Keratinocyte (primary cell): ENCODE measurements at regions not wholly inside any gene's neighbourhood (a gene's known extent, or its start where the extent isn't known, plus 50 kb on each side); places are given as distances from the start of the nearest gene placed in this dataset.

ENCODE experiments used
- DNase-seq: peaks from one replicate; pipeline ENCODE4 v3.0.0-alpha.2; 2011; ENCODE audit warnings: low read depth, missing footprints, low spot score
- FAIRE-seq: peaks from 2 replicates; lab custom pipeline; 2011; peaks lifted over from hg19 to GRCh38; lab: Jason Lieb, UNC
- H2AFZ ChIP-seq: 2 replicates; pipeline ENCODE4 v1.6.0; 2012; ENCODE audit warnings: low read length, control low read depth, inconsistent platforms; ENCODE audit not compliant: control insufficient read depth
- H3K27ac ChIP-seq: 2 replicates; pipeline ENCODE4 v1.5.1; 2011; ENCODE audit warnings: low read length; ENCODE audit not compliant: control insufficient read depth, insufficient read depth
- H3K27me3 ChIP-seq: 3 replicates; pipeline ENCODE4 v1.6.0; 2011; ENCODE audit warnings: low read length; ENCODE audit not compliant: control insufficient read depth, insufficient read depth; ENCODE audit errors: extremely low read depth
- H3K36me3 ChIP-seq, 2 experiments: 2 replicates in 1 of 2; 3 replicates in 1 of 2; pipeline ENCODE4 v1.5.1; 2011; ENCODE audit warnings: low read length in 2 of 2, mild to moderate bottlenecking in 1 of 2; ENCODE audit not compliant: control insufficient read depth in 2 of 2, insufficient read depth in 2 of 2; ENCODE audit errors: extremely low read depth in 1 of 2
- H3K4me1 ChIP-seq: 3 replicates; pipeline ENCODE4 v1.5.1; 2011; ENCODE audit warnings: low read length; ENCODE audit not compliant: control insufficient read depth, insufficient read depth; ENCODE audit errors: extremely low read depth
- H3K4me2 ChIP-seq: 3 replicates; pipeline ENCODE4 v1.6.0; 2011; ENCODE audit warnings: low read depth, low read length; ENCODE audit not compliant: control insufficient read depth, insufficient read depth; ENCODE audit errors: extremely low read depth
- H3K4me3 ChIP-seq, 3 experiments: fragments of 200-600 bp in 1 of 3; sonication (generic) in 1 of 3; 2 replicates in 2 of 3; 3 replicates in 1 of 3; pipeline ENCODE4 v1.5.1; 2011 to 2016; ENCODE audit warnings: low read length in 3 of 3, mild to moderate bottlenecking in 3 of 3, control low read depth in 2 of 3, inconsistent platforms in 1 of 3, low read depth in 1 of 3, mixed read lengths in 1 of 3, mixed run types in 1 of 3, moderate library complexity in 1 of 3; ENCODE audit not compliant: control insufficient read depth in 2 of 3, insufficient read depth in 2 of 3; ENCODE audit errors: extremely low read depth in 1 of 3
- H3K79me2 ChIP-seq: 2 replicates; pipeline ENCODE4 v1.6.0; 2012; ENCODE audit warnings: low read length; ENCODE audit not compliant: control insufficient read depth, insufficient read depth
- H3K9ac ChIP-seq: 3 replicates; pipeline ENCODE4 v1.6.0; 2011; ENCODE audit warnings: low read length; ENCODE audit not compliant: control insufficient read depth, insufficient read depth; ENCODE audit errors: extremely low read depth
- H3K9me1 ChIP-seq: 3 replicates; pipeline ENCODE4 v1.6.0; 2011; ENCODE audit warnings: low read length; ENCODE audit not compliant: control insufficient read depth, insufficient read depth; ENCODE audit errors: extremely low read depth
- H3K9me3 ChIP-seq: 2 replicates; pipeline ENCODE4 v1.5.1; 2012; ENCODE audit warnings: low read depth, low read length; ENCODE audit not compliant: control insufficient read depth
- H4K20me1 ChIP-seq: 3 replicates; pipeline ENCODE4 v1.6.0; 2011; ENCODE audit warnings: low read length; ENCODE audit not compliant: control insufficient read depth, insufficient read depth; ENCODE audit errors: extremely low read depth
- CTCF ChIP-seq, 3 experiments: IDR thresholded peaks in 1 of 3; conservative IDR thresholded peaks in 1 of 3; optimal IDR thresholded peaks in 1 of 3; 2 replicates in 2 of 3; 3 replicates in 1 of 3; pipeline versions ENCODE3 to v1.5.1; 2011; ENCODE audit warnings: low read length in 3 of 3, mild to moderate bottlenecking in 3 of 3, moderate library complexity in 2 of 3, control low read depth in 1 of 3, inconsistent platforms in 1 of 3; ENCODE audit not compliant: insufficient read depth in 2 of 3; ENCODE audit errors: extremely low read depth in 1 of 3
- EZH2 ChIP-seq: IDR thresholded peaks from one replicate; pipeline ENCODE4 v1.6.1; 2012; ENCODE audit warnings: inconsistent platforms, mild to moderate bottlenecking, low read length, moderate library complexity
- dilution Hi-C: fragments of 300-500 bp; cut with MboI; formaldehyde crosslinking; loops from one replicate; pipeline ENCODE4 v1.7.0; 2020; ENCODE audit warnings: low sequenced_read_pairs; ENCODE audit not compliant: extremely low pct_ligation_motif_present

GRCh38 chr18:49698525-49699025 is 114.8 kb downstream of the ACAA2 start:
- no peaks in the 10 kb centered on the region for H3K79me2 ChIP-seq
- no peak overlapping the region for H2AFZ ChIP-seq
- no peaks in the 10 kb centered on the region for H3K9me3 ChIP-seq
- H3K9me1 ChIP-seq: no peaks in the 10 kb centered on the region
- no peak overlapping the region for H3K4me3 ChIP-seq
- H3K9ac ChIP-seq: no peak overlapping the region
- no peak overlapping the region for H3K4me2 ChIP-seq
- H3K4me1 ChIP-seq: peaks cover 15% of the 10 kb centered on the region
- H3K27me3 ChIP-seq: no peaks in the 10 kb centered on the region
- no peak overlapping the region for H3K27ac ChIP-seq
- no peaks in the 10 kb centered on the region for H4K20me1 ChIP-seq
- FAIRE-seq: no peak
- no peaks in the 10 kb centered on the region for H3K36me3 ChIP-seq
- dilution Hi-C loops: no loop called here
- no peak for DNase-seq
- TF ChIP-seq CTCF (optimal IDR thresholded peaks at IDR 0.05 in 1 of 3, IDR thresholded peaks at IDR 0.05 in 1 of 3, conservative IDR thresholded peaks at IDR 0.05 in 1 of 3; ENCODE audit: extremely low read depth in 1 of 3, insufficient read depth in 2 of 3, low read length in 3 of 3) (no peak), EZH2 (no peak)

DNA sequence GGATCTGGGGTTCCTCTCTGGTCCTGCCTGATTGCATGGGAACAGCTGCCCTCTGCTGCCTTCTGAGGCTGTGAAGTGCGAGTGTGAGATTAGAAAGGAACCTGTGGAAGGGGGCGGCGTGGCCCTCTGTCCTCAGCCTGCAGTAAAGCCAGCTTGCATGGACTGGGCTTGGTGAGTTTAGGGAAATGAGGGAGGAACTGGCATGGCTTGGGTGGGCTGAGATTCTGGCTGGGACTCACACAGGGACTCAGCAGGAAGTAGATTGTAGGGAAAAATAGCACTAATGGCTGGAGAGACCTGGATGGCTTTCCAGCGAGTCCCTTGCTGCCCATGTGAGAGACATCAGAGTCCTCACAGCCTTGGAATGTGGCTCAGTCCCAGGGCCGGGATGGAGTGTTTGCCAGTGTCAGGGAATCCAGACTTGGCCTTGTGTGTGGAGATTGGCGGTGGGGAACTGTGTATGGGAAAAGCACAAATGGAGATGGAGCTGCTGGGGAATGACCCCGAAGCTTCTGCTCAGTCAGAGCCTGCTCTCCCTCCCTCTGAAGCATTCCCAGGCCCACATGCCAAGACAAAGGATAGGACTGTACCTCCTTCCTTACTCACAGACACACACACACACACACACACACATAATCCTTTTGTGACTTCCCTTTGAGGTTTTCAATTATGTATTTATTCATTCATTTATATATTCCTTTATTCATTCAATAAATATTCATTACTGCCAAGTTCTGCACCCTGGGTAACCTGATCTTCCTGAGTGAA is 115.4 kb downstream of the ACAA2 start:
- dilution Hi-C loops: no loop called here
- FAIRE-seq (peak; percentile 20), DNase-seq (no peak)
- no peak overlapping the region for H2AFZ ChIP-seq
- no peaks in the 10 kb centered on the region for H3K79me2 ChIP-seq
- no peaks in the 10 kb centered on the region for H3K27me3 ChIP-seq
- H3K4me2 ChIP-seq: no peak overlapping the region
- H3K36me3 ChIP-seq: no peaks in the 10 kb centered on the region
- H3K9ac ChIP-seq: no peak overlapping the region
- no peaks in the 10 kb centered on the region for H3K9me3 ChIP-seq
- peaks cover 15% of the 10 kb centered on the region for H3K4me1 ChIP-seq
- no peaks in the 10 kb centered on the region for H3K9me1 ChIP-seq
- H3K4me3 ChIP-seq: no peak overlapping the region
- TF ChIP-seq EZH2 (no peak), CTCF (optimal IDR thresholded peaks at IDR 0.05 in 1 of 3, IDR thresholded peaks at IDR 0.05 in 1 of 3, conservative IDR thresholded peaks at IDR 0.05 in 1 of 3; ENCODE audit: extremely low read depth in 1 of 3, insufficient read depth in 2 of 3, low read length in 3 of 3) (peak in 1 of 3 experiments; percentile 22)
- no peaks in the 10 kb centered on the region for H4K20me1 ChIP-seq
- no peak overlapping the region for H3K27ac ChIP-seq
